ENCODE measurements at regions not wholly inside any gene's neighbourhood (a gene's known extent, or its start where the extent isn't known, plus 50 kb on each side); places are given as distances from the start of the nearest gene placed in this dataset.

- TF ChIP-seq EZH2 (IDR thresholded peaks at IDR 0.05; ENCODE audit: low read length, missing control alignments) (no peak), CTCF (conservative IDR thresholded peaks at IDR 0.05 in 1 of 2, IDR thresholded peaks at IDR 0.05 in 1 of 2; ENCODE audit: low read depth in 1 of 2, low read length in 2 of 2) (no peak)
Measured at GRCh38 chr11:104799251-104799650, 99.0 kb downstream of the CASP12 start.
